ENCODE measurements at regions not wholly inside any gene's neighbourhood (a gene's known extent, or its start where the extent isn't known, plus 50 kb on each side); places are given as distances from the start of the nearest gene placed in this dataset.
"Not testable (repeated sequence)": the region's sequence is repeated elsewhere in the genome, so short reads cannot be mapped to it uniquely, and the experiment has no call there.

DNA sequence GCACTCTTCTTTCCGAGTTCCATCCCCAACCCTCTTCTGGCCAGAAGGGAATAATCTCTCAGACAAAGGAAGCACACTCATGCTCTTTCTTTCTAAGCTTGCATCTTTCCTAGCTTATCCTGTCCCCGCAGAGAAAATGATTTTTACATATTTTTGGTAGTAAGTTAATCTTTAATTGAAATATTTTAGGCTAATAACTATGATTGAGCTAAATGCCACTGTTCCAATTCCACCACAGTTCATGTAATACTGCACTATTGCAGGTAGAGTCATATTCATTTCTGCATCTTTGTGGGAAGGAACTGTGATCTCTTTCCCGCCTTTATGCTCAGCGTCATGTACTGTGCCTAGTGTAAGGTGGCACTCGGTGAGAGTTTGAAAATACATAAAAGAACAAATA is 158.9 kb upstream of the FOXG1 start:
- DNase-seq (ENCODE audit: low read depth), result no peak

DNA sequence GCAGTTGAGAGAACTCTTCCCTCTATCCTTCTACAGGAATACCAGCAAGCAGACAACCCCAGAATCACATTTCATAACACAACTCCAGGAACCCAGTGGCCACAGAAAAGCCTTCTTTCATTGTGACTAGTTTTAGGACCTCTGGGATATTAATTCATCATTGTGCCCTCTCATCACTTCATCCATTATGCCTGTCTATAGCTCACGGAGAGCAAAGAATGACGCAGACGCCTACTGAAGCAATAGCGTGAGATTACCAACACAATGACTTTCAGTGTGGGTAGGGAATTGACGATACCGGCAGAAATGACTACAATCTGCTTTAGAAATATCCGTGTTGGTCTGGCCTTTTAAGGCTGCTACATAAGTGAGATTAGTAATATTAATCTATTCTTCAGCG is 158.1 kb upstream of the FOXG1 start:
- DNase-seq (ENCODE audit: low read depth), result peak; percentile 22

DNA sequence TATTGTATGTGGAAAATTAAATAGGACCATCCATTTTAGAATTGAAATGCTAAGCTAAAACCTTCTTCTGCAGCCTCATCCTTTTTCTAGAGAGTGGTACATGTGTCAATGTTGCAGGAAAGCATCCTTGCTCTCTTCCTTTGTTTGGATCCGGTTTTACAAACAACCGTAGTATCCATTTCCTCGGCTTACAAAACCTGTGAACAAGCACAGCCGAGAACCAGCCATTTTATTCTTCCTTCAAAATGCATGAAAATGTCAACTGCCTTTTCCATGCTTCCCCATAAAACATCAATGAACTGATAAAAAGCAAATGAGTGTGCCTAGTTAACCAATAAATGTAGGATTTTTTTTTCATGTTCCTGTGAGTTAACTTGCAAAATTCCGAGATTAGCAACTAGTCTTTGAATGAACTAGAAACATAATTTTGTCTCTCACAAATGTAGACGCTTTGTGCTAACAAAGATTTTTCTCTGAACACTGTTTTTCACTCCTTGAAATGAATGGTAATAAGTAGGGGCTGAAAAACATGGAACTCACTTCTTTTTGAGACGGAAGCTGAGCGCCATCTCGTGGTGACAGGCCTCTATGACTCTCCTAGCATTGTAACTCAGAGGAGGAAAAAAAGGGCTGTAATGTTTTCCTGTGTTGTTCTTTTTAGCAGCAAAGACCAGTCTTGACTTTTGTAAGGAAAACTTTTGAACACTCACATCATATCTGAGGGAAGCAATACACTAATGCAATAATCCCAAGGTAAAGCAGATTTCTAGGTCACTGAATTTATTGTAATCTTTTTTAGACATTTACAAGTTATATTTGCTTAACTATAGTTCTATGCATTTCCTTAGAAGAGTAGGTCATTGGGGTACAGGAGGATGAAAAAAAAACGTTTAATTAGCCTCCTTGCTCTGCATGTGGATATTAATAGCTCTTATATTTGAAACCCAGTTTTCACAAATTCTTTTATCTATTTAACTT is 157.4 kb upstream of the FOXG1 start:
- DNase-seq (ENCODE audit: low read depth), result peak; percentile 56

DNA sequence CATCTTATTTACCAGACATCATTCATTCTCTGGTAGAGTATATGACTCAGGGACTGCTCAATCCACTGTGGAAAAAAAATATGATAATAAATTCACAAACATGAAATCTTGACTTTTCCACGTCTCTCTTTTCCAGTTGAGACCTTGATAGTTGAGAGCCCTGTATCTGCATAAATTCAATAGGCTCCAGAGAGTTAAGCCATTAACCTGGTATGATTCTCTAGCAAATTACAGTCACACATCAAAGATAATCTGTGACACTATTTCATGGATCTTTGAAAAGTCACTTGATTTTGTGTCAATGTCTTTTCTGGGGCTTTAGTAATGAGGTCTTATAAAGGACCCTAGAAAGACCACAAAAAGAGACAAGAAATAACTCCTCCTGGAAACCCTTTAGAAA is 154.2 kb upstream of the FOXG1 start:
- no peak for DNase-seq (ENCODE audit: low read depth)

DNA sequence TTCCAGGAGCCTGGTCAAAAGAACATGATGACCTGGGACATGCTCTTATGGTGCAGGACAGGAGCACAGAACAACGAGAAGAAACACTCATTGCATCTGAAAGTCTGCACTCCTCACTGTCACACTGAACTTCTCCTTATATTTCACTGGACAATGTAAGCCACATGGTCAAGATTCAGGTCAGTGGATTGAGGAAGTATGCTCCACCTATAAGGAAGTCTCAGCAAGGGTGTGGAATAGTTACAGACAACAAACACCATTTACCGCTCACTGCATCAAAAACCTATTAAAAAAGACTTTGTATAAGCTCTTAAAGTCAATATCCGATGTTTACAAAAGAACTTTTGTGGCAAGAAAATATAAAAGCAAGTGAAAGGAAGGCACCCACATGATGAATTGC is 153.1 kb upstream of the FOXG1 start:
- no peak for DNase-seq (ENCODE audit: low read depth)

DNA sequence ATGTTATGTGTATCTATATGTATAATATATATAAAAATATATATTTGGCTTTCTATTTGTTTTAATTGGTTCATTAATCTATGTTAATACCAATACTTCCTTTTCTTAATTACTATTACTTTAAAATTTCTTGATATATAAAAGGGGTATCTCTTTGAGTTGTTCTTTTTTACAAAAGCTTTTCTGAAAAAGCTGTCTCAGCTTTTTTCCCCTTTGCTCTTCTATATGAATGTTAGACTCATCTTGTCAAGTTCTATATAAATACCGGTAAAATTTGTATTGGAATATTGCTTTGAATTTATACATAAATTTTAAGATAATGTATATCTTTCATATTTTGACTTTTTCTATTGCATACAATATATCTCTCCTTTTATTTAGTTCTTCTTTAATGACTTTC is 139.8 kb upstream of the FOXG1 start:
- no peak for DNase-seq (ENCODE audit: low read depth)

DNA sequence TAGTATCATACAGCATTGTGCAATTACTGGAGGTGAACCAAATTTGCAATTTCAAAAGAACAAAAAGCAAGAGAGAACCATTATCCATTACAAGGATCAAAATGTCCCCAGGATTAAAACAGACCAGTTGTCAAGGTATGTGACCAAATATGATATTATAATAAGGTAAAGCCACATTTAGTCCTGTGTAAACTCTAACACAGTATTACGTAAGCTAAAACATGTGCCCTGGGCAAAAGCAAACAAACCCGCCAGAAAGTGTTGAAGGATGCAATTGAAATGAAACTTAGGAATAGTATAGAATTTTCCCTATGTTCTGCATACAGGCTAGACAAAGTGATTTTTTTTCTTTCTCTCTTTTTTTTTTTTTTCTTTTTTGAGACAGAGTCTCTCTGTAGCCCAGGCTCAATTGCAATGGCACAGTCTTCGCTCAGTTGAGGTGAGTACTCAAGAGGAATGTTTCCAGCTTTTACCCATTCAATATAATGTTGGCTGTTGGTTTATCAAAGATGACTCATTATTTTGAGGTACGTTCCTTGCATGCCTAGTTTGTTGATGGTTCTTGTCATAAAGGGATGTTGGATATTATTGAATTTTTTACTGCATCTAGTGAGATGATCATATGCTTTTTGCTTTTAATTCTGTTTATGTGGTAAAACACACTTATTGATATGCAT is 137.1 kb upstream of the FOXG1 start:
- no peak for DNase-seq (ENCODE audit: low read depth)

DNA sequence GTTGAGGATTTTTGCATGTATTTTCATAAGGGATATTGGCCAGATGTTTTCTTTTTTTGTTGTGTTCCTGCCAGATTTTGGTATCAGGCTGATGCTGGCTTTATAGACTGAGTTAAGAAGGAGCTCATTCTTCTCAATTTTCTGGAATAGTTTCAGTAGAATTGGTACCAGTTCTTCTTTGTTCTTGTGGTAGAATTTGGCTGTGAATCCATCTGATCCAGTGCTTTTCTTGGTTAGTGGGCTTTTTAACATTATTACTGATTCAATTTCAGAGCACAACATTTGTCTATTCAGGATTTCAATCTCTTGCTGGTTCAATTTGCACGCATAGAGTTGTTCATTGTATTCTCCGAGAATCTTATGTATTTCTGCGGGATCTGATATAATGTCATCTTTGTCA is 136.5 kb upstream of the FOXG1 start:
- no peak for DNase-seq (ENCODE audit: low read depth)

DNA sequence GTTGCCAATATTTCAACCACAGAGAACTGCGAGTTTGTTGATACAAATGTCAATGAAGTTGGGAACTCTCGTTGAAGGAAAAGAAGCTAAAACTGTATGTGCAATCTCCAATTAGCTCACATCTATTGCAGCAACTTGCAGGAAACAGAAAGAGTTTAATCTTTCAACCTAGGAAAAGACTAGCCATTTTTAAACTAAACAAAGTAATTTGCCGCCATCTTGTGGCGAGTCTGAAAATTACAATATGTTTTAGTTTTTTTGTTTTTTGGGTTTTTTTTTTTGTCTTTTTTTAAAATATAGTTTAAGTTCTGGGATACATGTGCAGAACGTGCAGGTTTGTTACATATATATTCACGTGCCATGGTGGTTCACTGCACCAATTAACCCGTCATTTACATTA is 131.2 kb upstream of the FOXG1 start:
- peak; percentile 29 for DNase-seq (ENCODE audit: low read depth)

DNA sequence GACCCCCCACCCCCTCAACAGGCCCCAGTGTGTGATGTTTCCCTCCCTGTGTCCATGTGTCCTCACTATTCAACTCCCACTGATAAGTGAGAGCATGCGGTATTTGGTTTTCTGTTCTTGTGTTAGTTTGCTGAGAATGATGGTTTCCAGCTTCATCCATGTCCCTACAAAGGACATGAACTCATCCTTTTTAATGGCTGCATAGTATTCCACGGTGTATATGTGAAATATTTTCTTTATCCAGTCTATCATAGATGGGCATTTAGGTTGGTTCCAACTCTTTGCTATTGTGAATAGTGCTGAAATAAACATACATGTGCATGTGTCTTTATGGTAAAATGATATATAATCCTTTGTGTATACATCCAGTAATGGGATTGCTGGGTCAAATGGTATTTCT is 130.8 kb upstream of the FOXG1 start:
- DNase-seq (ENCODE audit: low read depth), result not testable (repeated sequence)

DNA sequence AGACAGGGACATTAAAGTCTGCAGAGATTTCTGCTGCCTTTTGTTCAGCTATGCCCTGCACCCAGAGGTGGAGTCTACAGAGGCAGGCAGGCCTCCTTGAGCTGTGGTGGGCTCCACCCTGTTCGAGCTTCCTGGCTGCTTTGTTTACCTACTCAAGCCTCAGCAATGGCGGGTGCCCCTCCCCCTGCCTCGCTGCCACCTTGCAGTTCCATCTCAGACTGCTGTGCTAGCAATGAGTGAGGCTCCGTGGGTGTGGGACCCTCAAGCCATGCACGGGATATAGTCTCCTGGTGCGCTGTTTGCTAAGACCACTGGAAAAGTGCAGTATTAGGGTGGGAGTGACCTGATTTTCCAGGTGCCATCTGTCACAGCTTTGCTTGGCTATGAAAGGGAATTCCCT is 125.4 kb upstream of the FOXG1 start:
- not testable (repeated sequence) for DNase-seq (ENCODE audit: low read depth)

DNA sequence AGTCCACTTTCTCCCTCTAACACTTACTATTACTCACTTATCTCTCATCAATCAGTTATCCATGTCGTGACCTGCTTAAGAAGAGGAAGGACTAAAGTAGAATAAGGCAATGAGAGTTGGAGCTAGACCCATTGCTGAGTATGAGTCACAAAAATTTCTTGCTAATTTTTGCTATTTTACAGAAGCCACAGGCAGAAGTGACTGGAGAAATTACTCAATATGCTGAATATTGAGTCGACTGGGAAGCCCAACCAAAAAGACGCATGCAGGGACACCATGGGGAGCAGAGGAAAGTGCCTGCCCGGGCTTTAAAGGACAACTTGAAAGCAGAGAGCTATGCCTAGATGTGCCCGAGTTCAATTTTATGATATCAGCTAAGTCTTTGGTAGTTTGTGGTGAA is 115.4 kb upstream of the FOXG1 start:
- DNase-seq (ENCODE audit: low read depth), result peak; percentile 83

DNA sequence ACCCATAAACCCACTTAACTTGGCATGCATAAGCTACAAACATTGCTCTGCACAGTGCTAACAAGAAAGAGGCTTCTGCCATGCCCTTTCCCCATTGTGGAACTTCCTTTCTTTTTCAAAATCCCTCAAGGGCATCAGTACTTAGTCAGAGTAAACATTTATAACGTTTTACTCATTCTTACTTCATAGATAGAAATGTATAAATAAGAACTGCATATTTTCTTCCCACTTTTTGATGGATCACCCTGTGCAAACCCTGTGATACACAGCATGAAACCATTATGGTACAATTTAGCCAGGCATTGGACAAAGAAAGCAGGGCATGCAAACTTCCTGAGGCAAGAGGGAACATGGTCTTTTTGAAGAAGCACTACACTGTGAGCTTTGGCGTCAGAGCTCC is 113.8 kb upstream of the FOXG1 start:
- DNase-seq (ENCODE audit: low read depth), result peak; percentile 79

DNA sequence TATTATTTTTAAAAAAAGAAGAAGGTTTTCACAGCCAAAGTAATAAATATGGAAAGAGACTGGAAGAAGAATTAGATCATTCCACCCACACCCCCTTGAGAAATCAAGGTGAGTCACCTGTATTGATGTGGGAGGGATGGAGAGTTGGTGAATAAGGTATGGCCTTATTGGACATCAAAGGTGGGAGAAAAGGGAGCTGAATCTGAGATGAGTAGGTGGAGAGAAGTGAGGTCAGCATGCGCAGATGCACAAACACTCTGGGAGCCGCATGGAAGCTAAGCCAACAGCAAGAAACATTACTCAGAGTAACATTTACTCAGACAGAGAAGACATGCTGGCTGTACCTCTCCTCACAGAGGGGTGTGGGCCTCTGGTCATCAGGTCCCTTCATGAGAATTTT is 113.1 kb upstream of the FOXG1 start:
- DNase-seq (ENCODE audit: low read depth), result no peak

DNA sequence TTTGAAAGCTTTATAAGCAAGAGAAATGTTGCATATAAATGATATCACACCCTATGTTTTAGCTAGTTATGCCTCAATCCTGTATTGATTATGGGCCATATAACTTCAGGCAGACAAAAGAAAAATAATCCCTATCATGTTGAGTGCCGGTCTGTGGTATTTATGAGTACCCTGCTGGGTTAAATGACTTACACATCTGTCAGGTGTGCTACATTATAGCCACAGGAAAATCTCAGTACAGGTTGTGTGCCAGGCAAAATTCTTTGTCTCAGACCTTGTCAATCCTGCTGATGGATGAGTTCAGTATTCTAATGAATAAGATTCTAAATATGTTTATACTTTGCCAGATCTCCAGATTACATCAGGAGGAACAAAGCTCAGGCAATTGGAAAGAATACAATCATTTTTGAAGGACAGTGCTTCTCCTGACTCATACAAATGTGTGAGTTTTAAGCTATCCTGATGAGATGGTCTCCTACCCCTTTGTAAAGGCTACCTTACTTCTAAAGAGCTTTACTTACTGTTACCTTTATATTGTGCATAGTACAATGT is 109.8 kb upstream of the FOXG1 start:
- DNase-seq (ENCODE audit: low read depth), result no peak

DNA sequence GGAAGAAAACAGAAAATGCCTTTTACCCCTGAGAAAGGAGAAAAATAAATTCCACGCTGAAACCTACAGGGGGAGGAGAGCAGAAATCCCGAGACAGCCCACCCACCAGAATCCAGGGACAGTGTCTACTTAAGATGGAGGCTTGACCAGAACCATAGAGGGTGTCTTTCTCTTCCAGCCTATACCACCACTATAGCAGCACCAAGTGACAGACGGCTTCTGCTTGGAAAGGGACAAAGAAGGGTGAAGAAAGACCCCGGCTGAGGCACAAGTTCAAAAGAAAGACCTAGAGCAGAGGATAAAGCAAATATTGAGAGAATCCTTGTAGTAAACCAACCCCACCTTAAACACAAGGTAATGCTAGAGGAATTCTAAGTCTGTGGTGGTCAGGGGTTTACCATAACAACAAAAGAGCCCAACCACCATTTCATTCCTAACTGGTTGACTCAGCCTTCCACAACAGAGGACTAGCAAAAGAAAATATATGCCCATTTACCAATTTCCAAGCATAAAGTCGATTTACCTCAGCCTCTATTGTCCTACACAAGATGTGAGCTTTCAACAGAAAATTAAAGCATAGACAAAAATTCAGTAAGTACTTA is 105.3 kb upstream of the FOXG1 start:
- peak; percentile 87 for DNase-seq (ENCODE audit: low read depth)

DNA sequence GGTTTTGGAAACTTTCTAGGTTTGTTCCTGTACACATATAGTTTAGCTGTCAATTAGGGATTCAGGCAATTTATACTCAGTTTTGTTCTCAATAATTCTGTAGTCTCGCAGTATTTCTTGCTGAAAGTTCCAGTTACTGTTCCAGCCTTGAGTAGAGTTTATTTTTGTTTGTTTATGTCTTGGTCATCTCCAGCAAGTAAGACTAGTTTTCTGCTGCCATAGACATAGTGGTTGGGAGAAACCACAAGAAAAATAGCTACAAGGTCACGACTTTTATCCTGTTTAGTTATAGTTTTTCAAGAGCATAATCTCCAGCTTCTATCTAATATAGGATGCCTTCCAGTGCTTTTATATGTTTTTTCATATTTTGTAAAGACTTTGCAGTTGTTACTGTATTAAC is 99.6 kb upstream of the FOXG1 start:
- DNase-seq (ENCODE audit: low read depth), result peak; percentile 29

DNA sequence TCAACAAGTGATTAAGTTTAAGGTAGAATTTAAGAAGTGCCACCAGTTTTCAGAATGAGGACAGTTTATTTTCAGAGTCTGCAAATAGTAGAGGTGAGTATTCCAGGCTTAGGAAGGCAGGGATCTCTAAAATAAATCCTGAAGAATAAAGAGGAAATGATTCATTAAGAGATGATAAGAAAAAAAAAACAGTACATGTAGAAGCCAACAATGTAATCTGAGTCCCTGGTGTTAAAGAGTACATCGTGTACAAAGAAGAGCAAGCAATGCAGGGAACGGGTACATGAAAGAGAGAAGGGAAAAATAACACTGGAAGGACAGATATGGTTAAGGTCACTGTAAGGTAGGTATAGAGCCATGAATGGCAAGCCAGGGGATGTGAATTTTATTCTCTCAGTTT is 95.2 kb upstream of the FOXG1 start:
- DNase-seq (ENCODE audit: low read depth), result peak; percentile 61

DNA sequence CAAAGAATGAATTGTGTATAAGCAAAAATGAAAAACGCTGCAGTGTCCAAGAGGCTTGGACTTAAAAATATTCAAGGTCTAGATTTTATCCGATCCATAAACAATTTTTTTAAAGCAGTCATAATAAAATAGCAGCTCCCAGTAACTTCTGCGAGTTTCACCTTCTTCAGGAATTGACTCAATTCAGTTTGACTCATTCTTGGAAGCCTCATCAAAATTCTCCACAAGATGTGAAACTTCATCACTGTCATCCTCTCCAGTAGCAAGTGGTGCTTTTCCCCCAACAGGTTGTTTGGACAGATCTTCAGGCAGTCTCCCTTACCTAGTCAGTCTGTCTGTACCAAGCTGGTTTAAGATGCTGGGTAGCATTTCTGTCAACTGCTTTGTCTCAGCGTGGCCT is 93.5 kb upstream of the FOXG1 start:
- no peak for DNase-seq (ENCODE audit: low read depth)

DNA sequence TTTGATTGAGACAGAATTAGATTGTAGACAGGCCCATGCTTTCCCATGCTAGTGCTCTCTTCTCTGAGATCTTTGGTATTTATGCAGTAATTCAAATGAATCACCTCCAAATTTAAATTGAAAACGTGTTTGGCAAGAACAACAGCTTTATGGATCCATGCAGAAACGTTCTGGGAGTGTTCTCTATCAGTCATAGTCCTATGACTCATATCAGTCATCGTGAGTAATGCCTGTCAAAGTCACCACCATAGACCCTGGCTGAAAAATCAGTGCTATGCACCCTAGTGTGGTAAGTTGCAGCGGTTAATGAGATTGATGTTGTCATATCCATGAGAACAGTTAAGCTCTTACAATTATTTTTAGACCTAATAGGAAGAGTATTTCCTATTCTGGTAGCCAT is 90.1 kb upstream of the FOXG1 start:
- DNase-seq (ENCODE audit: low read depth), result peak; percentile 79

DNA sequence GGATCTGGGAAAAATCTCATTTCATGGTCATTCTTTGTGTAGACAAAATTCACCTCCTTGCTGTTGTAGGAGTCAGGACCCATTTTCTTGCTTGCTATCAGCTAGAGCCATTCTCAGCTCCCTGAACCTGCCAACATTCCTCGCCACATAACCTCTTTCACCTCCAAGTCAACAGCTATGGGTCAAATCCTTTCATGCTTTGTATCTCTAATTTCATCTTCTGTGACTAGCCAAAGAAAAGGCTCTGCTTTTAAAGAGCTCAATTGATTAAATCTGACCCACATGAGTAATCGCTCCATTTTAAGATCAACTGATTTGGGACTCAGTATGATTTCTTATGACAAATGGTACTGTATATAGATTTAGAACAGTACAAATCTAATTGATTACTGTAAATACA is 89.2 kb upstream of the FOXG1 start:
- DNase-seq (ENCODE audit: low read depth), result no peak

DNA sequence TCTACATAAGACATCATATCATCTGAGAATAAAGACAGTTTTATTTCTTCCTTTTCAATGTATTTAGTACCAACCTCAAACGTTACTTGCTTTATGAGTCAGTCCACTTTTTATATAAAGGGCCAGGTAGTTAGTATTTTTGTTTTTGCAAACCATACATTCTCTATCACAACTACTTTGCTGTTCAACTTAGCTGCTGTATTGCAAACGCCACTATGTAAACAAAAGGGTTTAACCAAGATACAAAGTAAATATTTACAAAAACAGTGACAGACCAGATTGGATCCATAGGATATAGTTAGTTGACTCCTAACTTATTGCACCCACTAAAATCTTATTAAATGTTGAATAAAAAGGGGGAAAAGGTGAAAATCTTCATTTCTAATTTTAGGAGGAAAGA is 87.7 kb upstream of the FOXG1 start:
- DNase-seq (ENCODE audit: low read depth), result no peak

DNA sequence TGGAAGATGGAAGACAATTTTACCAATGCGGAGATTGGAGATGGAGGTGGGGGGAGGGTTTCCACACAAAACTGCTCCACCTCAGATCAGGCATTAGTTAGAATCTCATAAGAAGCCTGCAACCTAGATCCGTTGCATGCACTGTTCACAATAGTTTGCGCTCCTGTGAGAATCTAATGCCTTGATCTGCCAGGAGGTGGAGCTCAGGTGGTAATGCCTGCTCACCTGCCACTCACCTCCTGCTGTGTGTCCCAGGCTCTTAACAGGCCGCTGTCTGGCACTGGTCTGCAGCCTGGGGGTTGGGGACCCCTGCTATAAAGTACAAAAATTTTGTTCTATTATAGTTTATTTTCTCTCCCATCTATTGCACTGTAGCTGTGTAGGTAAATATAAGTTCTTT is 84.9 kb upstream of the FOXG1 start:
- no peak for DNase-seq (ENCODE audit: low read depth)
